Activated CD8-positive, alpha-beta memory T cell treated with anti-CD3 and anti-CD28 coated beads, Interleukin-2, amount 50 U/mL, for 4 hours (primary cell): ENCODE measurements at regions not wholly inside any gene's neighbourhood (a gene's known extent, or its start where the extent isn't known, plus 50 kb on each side); places are given as distances from the start of the nearest gene placed in this dataset.

Experiments
- DNase-seq: peaks from one replicate; pipeline ENCODE4 v3.0.0-alpha.2; 2020

DNA sequence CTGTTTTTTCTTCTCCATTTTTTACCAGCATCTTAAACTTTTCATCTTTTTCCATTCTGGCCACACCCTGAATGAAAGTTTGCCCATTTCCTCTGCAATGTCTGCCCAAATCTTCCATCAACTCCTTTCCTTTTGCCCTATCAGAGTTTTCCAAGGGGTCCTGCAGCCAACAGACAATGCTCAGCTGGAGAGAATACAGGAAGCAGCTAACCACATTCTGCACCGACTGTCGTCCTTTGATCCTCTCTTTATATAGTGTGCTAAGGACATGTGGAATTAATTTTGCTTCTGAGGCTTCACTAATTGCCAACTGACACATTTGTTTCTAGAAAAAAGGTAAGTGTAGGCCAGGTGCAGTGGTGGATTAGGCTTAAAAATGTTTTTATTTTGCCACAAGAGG, 50.5 kb upstream of the DLX2 start:
- no peak for DNase-seq

DNA sequence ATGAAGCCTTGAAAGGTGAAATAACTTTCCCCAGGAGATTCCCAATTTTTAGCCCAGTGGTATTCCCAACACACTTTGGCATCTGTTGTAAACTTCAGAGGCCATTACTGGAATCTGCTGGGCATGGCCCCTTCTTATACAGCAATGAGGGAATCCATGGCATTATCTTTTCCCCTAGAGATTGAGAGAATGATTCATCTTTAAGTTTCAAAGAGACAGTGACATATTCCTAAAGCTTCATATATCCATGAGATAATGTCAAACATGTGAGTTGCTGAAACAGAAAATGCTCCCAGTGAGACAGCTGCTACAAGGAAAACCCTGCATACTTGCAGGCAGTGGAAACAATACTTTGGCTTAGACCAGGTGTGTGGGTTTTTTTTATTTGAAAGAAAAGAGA, 51.1 kb upstream of the DLX2 start:
- no peak for DNase-seq

DNA sequence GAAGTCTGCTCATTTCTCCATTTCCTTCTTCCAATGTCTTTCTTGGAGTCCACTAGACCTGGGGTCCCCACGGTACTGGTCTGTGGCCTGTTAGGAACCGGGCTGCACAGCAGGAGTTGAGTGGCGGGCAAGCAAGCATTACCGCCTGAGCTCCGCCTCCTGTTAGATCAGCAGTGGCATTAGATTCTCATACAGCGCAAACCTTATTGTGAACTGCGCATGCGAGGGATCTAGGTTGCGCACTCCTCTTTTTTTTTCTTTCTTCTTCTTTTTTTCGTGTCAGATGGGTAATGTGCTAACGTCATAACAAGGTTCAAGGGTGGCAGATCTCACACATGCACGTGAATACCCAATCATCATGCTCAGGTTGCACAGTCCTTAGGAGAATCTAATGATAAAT, 53.1 kb upstream of the DLX2 start:
- no peak for DNase-seq

DNA sequence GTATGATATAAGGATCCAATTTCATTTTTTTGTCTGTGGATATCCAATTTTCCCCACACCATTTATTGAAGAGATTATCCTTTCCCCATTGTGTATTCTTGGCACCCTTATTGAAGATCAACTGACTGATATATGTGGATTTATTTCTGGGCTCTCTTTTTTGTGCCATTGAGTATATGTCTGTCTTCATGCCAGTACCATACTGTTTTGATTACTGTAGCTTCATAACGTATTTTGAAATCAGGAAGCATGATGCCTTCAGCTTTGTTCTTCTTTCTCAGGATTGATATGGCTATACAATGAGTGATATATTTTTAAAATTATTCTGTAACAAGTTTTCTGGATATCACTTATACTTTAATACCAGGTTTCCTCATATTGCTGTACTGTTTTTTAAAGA, 58.1 kb upstream of the DLX2 start:
- no peak for DNase-seq

DNA sequence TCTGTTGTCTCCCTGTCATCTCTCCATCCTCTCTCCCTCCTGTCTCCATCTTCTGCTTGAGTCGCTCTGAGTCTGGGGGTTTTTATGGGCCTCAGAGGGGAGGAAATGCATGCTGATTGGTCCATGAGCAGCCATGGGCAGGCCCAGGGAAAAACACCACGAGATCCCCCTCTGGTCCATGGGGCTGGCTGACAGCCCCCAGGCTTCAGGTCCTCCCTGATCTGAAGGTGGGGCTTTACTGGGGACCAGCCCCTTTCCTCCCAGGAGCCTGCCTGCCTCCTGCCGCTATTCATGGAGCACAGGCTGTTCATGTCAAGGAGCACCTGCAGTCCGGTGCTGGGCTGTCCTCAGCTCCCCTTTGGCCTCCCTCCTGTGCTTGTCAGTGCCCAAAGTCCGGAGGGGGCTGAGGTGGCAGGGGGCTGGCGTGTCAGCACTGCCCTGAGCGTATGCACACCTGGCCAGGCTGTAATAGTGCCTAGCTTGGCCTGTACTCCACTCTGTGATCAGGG, 59.6 kb upstream of the DLX2 start:
- no peak for DNase-seq

DNA sequence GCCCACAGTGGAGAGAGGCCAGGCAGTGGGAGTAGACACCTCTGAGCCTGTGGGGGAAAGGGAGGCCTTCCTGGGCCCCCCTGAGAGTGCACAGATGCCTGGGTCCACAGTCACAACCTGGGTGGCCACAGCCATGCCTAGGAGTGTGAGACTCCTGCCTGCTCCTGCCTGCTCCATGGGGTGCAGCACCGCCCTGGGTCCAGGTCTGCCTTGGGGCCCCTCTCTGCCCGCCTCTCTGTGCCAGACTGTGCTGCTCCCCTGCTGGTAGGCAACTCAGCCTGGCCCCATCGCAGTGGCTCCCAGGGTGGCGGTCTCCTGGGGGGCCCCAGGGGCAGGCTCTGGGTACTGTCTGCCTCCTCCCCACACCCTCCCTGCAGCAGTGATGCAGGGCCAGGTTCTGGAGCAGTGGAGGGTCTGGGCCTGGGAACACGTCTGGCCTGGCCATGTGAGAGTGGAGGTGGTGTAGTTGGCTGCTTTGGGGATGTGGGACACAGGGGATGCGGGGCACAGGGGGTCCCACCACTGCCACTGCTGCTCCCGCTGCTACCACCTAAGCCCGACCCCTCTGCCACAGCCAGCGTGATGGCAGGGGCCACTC, 60.1 kb upstream of the DLX2 start:
- no peak for DNase-seq

DNA sequence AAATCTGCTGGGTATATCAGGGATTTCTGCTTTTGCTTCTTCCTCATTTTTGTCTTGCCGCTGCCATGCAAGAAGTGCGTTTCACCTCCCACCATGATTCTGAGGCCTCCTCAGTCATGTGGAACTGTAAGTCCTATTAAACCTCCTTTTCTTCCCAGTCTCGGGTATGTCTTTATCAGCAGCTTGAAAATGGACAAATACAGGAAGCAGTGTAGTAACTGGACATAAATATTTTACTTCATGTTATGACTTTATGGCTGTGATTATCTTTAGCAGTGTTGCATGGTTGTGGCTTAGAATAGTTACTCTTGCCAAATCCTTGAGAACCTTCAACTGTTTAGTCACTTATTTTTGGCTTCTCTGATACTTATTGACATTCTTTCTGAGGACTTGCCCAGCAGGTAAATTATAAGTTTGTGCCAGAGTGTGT, 66.2 kb upstream of the DLX2 start:
- DNase-seq, result no peak

DNA sequence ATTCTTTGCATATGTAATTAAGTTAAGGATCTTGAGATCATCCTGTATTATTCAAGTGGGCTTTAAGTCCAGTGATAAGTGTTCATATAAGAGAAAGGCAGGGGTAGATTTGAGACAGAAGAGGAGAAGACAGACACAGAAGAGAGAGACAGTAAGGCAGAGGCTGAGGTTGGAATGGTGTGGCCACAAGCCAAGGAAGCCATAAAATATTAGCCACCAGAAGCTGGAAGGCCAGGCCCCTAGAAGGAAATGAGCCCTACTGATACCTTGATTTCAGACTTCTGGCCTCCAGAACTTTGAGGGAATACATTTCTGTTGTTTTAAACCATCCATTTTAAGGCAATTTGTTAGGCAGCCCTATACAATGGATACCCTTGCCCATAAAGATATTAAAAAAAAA, 66.9 kb upstream of the DLX2 start:
- no peak for DNase-seq

DNA sequence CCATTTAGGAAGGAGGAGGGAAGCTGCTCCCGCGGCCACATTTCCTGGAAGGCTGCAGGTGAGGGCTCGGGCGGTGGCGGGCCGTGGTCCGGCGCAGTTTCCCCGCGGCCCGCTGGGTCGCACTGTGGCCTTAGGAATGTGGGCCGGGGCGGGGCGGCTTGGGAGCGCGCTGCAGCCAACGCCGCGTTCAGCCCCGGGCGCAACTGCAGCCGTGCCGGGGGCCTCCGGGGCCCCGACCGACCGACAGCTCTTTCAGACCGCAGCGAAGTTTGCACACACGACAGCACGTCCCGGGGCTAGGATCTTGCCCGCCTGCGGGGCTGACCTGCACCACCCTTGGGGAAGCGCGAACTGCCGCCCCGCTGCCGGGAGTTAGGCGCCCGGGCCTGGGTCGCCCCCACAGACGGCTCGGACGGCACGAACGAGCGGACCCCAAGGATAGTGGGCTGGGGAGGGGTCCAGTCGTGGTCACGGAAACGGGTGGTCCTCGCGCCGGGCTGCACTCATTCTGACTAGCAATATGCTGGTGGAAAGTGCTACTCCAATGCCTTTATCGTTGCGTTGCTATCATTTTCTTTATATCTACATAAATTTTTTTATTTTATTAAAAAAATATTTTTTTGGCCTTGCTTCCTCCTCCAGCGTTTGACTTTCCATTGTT, 69.9 kb upstream of the DLX2 start:
- DNase-seq, result peak; percentile 60

DNA sequence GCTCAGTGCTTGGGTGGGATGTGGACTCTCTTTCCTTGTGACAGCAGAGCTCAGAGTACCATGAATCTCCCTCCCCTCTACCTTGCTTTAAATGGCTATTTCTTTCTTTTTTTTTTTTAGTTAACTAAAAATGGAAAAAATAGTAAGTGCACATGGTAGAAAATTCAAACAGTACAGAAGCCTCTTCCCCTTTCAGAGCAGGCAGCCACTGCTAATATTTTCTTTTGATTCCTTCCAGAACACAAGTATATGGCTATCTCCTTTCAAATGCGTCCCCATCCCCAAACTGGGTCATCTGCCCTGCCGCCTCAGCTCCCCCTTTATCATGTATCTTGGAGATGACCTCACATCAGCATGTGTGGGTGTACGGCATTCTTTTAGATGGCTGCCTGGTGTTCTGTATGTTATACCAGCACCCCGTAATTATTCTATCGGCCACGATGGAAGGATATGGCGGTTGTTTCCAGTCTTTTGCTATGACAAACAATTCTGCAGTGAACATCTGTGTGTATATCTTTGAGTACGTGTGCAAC, 70.5 kb upstream of the DLX2 start:
- no peak for DNase-seq

DNA sequence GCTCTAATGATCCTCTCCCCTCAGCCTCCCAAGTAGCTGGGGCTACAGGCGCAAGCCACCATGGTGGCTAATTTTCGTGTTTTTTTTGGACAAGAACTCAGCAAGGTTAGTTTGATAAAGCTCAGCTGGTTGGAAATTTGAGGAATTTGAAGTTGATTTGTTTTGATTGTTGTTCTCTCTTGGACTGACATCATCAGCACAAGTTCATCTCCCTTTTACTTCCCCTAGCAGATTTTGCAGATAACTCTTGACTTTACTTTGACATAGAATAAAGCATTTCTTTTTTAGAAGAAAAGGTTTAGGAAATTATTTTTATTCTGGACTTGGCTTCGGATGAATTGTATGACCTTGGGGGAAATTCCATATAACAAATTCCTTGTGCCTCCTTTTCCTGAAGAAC, 74.9 kb upstream of the DLX2 start:
- no peak for DNase-seq

DNA sequence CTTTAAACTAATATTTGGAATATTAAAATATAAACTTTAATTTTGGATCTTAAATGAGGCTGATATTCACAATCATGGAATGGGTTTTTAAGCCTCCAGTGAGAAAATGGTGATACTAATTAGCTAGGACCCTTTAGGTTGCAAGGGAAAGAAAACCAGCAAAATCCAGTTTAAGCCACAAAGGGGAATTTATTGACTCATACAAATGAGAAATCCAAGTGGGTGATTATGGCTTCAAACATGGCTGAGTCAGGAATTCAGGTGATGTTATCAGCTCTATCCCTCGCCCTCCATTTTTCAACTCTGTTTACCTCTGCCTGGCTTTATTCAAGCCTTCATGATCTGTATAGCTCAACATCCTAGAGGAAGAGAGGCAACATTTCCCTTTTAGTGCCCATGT, 75.3 kb upstream of the DLX2 start:
- no peak for DNase-seq

DNA sequence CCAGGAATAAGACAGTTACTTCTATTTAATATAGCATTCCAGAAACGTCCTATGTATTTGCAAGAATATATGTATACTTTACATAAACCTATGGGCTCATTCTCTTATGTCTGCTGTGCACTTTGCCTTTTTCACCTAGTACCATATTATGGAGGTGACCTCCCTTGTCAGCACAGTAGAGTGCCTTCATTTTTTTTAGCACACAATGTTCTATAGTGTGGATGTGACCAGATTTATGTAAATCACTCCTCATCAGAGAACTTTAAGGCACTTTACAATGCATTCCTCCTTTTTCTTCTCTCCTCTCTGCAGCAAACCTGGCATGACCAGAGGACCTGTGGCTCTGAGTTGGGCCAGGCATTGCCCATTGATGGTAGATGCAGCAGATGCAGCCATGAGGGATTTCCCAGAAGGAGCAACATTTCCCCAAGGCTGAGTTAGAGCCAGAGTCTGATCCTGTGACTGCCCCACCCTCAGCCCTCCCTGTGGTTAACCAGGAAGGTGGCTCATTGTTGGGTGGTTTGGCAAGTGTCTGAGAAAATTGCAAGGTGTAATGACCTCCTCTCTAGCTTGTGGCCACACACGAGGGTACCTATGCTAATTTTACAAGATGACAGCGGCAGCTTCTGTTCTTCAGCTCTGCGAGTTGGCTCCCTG, 76.5 kb upstream of the DLX2 start:
- no peak for DNase-seq

DNA sequence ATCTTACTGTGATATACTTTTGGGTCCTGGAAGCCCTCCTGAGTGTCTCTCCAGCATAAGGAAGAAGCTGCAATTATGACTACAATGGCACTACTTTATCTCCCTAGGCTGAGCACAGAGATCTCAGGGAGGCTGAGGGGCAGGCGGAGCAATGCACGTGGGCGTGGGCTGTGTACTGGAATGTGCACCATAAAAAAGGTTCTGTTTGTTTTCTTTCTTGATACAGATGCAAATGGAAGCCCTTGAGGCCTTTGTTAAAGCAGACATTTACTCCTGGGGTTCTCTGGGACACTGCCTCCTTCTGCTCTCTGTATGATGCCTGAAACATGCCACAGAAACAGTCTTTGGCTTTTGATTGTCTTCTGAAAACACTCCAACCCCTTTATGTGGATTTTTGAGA, 79.1 kb upstream of the DLX2 start:
- no peak for DNase-seq

DNA sequence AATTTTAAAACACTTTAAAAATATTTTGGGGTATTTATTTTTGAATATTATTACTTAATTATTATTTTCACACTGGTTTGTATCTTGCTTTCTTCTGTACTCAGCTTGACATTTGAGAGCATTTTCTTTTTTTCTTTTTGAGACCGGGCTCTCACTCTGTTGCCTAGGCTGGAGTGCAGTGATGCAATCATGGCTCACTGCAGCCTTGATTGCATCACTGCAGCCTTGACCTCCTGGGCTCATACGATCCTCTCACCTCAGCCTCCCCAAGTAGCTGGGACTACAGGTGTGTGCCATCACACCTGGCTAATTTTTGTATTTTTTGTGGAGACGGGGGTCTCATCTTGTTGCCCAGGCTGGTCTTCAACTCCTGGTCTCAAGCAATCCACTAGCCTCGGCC, 79.9 kb upstream of the DLX2 start:
- no peak for DNase-seq

DNA sequence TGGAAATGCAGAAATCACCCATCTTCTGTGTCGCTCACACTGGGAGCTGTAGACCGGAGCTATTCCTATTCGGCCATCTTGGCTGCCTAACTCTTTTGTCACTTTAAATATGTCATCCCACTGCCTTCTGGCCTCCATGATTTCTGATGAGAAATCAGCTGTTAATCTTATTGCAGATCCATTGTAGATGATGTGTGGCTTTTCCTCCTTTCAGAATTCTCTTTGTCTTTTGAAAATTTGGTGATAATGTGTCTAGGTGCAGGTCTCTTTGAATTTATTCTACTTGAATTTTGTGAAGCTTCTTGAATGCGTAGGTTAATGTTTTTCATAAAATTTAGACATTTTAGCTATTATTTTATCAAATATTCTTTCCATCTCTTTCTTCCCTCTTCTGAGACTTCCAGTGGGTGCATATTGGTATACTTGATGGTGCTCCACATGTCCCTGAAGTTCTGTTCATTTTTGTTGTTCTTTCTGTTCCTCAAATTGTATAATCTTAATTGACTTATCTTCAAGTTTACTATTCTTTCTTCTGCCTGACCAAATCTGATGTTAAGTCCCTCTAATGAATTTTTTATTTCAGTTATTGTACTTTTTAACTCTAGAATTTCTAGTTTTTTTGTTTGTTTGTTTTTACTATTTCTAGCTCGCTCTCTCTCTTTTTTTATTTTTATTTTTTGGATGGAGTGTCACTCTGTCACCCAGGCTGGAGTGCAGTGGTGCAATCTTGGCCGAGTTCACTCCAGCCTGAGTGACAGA, 90.8 kb upstream of the DLX2 start:
- DNase-seq, result no peak

DNA sequence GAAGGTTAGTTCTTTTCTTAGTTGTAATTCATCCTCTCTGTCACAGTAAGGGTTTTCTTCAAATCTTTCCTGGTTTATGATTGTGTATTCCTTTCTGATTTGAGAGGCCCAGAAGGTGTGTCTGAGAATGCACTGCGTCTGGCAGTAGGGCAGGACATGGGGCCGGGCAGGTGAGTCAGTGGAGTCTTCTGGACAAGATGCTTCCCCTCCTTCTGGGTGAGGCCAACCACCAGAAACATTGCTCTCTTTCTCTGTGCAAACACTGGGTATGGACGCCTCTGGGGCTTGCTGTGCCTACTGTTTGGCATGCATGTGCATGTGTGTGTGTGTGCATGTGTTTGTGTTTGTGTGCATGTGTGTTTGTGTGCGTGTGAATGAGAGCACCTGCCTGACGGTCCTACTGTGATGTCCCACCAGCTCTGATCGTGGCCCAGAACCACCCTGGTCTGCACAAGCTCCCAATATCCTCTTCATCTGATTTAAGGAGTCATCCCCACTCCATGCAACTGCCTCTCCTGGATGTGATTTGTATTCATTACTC, 93.2 kb upstream of the DLX2 start:
- no peak for DNase-seq

DNA sequence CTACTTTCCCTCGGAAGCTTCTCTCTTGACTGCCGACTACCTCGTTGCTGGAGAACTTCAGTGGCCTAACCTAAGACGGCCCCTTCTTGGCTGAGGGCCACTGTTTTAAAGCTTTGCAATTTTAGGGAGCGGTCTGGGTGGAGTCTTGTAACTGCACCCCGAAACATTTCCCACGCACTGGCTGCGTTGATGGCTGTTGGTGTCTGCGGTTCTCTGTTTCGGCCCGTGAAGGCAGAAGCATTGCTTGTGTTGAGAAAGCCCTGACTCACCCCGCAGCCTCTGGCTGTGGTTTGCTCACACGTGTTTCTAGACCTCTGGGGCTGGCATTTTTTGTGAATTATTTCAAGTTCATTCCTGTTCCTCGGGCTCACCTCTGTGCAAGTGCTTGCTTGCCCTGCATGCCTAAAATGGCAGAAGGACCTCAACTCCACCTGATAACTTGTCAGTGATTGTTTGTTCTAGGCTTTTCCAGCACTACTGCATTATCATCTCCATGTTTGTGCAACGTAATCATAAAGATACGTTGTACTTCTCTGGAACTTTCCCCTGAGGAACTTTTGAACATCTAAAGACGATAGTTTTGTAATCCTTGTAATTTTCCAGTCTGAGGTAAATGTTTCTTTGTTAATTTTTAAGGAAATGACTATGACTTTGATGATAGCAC, 94.2 kb upstream of the DLX2 start:
- peak; percentile 22 for DNase-seq

DNA sequence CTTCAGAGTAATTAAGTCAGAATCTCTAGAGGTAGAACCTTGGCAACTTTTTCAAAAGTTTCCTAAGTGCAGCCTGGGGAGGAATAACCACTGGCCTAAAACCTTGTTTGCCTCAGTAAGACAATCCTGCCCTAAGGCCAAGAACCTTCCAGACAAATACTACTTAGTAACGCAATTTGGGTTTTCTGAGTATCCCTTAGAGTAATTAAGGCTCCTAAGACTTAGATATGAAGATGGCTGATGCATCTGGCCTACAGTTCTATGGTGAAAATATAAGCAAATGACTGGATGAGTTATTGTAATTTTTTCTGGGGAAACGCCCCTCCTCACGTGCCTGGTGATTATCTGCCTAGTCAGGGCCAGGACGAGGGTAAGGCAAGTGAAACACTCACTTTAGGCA, 95.7 kb upstream of the DLX2 start:
- DNase-seq, result no peak

DNA sequence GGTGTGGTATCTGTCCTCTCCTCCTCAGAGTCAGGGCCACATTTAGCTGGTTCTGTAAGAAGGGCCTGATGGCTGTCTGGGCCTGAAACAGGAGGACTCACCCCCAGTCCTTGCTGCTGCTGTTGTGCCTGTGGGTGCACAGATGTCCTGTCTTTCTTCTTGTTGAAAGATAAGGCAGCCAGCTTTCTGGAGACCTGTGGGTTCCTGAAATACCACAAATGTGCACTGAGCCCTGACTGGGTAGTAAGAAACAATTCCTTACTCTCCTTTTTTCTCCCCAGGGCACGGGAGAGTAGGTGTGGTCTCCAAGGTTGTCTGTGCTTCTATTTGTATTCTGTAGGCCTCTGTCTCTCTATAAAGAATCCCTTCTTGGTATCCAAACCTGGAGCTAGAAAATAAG, 96.2 kb upstream of the DLX2 start:
- no peak for DNase-seq

DNA sequence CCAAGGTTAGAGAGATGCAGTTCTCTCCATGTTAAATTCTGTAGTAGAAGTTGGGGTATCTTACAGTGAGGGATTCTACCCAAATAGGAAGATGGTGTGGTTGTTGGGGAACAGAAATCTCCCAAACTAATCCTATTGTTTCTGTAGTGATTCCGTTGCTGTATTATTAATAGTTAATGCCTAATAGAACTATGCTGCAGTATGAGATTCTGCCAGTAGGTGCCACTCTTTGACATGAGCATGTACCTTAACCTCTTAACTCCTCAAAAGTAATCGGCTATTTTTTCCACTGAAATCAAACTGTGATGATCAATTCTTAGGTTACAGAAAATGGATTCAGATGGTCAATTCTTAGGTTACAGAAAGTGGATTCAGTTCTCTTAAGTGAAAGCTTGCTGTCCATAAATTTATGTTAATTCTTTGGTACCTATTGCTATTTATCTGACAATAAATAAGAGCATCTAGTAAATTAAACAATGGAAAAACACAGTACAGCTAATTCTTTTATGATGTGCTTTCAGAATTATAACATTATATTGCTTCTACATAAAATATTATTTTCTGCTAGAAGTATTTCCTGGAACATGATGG, 97.9 kb upstream of the DLX2 start:
- peak; percentile 34 for DNase-seq

DNA sequence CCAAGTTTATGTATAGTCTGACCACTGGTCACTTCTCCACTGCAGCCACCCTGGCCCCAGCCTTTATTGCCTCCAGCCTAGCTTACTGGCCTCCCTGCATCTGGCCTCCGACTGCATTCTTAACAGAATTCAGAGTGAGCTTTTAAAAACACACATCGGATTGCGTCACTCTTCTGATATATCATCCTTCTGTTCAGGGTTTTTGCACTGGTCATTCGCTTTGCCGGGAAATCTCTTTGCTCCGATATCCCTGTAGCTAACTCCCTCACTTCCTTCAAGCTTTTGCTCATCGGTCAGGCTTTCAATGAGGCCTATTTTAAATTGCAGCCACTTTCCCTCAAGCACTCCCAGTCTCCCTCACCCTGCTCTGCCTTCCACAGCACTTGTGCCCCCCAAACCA, 101.6 kb upstream of the DLX2 start:
- DNase-seq, result no peak
